ENCODE measurements at regions not wholly inside any gene's neighbourhood (a gene's known extent, or its start where the extent isn't known, plus 50 kb on each side); places are given as distances from the start of the nearest gene placed in this dataset.

- peak overlapping the region; percentile 49 for H2AFZ ChIP-seq (ENCODE audit: insufficient read depth, low read depth, low read length, poor library complexity, severe bottlenecking)
- Mint-ChIP-seq H3K27me3 (ENCODE audit: low read depth in 3 of 3) (peaks cover 0 to 2% (median 0%) of the 10 kb centered on the region in 3 donors), H3K9me3 (peaks cover 0 to 6% (median 3%) of the 10 kb centered on the region in 7 donors), H3K36me3 (no peaks in the 10 kb centered on the region), H3K27ac (peak overlapping the region in 2 of 7 donors; percentile 32 to 56), H3K4me1 (peaks cover 11% of the 10 kb centered on the region), H3K4me3 (no peak overlapping the region)
- TF ChIP-seq CTCF (IDR thresholded peaks at IDR 0.05) = no peak
- no peaks in the 10 kb centered on the region for H4K20me1 ChIP-seq (ENCODE audit: insufficient read depth, low read length)
- WGBS (ENCODE audit: insufficient coverage) = 55% methylated on average over 7 of the region's 11 CpGs
- intact Hi-C loops (cut with micrococcal nuclease) = no loop called here
- peak overlapping the region; percentile 17 for H3K4me2 ChIP-seq (replicated peaks; ENCODE audit: extremely low read depth, low read length, poor library complexity, severe bottlenecking)
- no peaks in the 10 kb centered on the region for H3K36me3 ChIP-seq (replicated peaks in 1 of 2; ENCODE audit: control insufficient read depth in 1 of 2, insufficient read depth in 2 of 2, low read length in 2 of 2)
- H3K9me3 ChIP-seq (replicated peaks in 1 of 2; ENCODE audit: control insufficient read depth in 1 of 2, insufficient read depth in 1 of 2, low read length in 2 of 2) = no peaks in the 10 kb centered on the region
- H3K9ac ChIP-seq (ENCODE audit: insufficient read depth, low read length, poor library complexity, severe bottlenecking) = peak overlapping the region; percentile 22
- H3K4me3 ChIP-seq (replicated peaks in 1 of 3; ENCODE audit: low read depth in 2 of 3, low read length in 3 of 3) = peak overlapping the region in 1 of 3 experiments; percentile 23
- no peaks in the 10 kb centered on the region for H3K27me3 ChIP-seq (ENCODE audit: control insufficient read depth in 2 of 2, insufficient read depth in 2 of 2, low read length in 2 of 2)
- H3K79me2 ChIP-seq (ENCODE audit: insufficient read depth, low read length) = no peaks in the 10 kb centered on the region
- no peak overlapping the region for H3K27ac ChIP-seq (ENCODE audit: low read depth in 1 of 2, low read length in 2 of 2)
- peak in 2 of 3 donors; percentile 2 to 7 for DNase-seq
- H3K4me1 ChIP-seq (ENCODE audit: control insufficient read depth in 1 of 2, insufficient read depth in 2 of 2, low read length in 2 of 2) = peaks cover 0 to 7% of the 10 kb centered on the region in 2 donors
These were observed 216.2 kb downstream of the IRS2 start for GRCh38 chr13:109569958-109570711.

- Histone ChIP-seq H4K20me1 (ENCODE audit: insufficient read depth, low read length) (no peaks in the 10 kb centered on the region), H3K79me2 (ENCODE audit: insufficient read depth, low read length) (no peaks in the 10 kb centered on the region), H3K27me3 (ENCODE audit: control insufficient read depth in 2 of 2, insufficient read depth in 2 of 2, low read length in 2 of 2) (no peaks in the 10 kb centered on the region), H3K4me3 (replicated peaks in 1 of 3; ENCODE audit: low read depth in 2 of 3, low read length in 3 of 3) (no peak overlapping the region), H2AFZ (ENCODE audit: insufficient read depth, low read depth, low read length, poor library complexity, severe bottlenecking) (no peak overlapping the region), H3K36me3 (replicated peaks in 1 of 2; ENCODE audit: control insufficient read depth in 1 of 2, insufficient read depth in 2 of 2, low read length in 2 of 2) (no peaks in the 10 kb centered on the region), H3K27ac (ENCODE audit: low read depth in 1 of 2, low read length in 2 of 2) (no peak overlapping the region), H3K4me1 (ENCODE audit: control insufficient read depth in 1 of 2, insufficient read depth in 2 of 2, low read length in 2 of 2) (peaks cover 0 to 7% of the 10 kb centered on the region in 2 donors), H3K4me2 (replicated peaks; ENCODE audit: extremely low read depth, low read length, poor library complexity, severe bottlenecking) (no peak overlapping the region), H3K9me3 (replicated peaks in 1 of 2; ENCODE audit: control insufficient read depth in 1 of 2, insufficient read depth in 1 of 2, low read length in 2 of 2) (no peaks in the 10 kb centered on the region), H3K9ac (ENCODE audit: insufficient read depth, low read length, poor library complexity, severe bottlenecking) (no peak overlapping the region)
- peaks cover 0 to 6% (median 3%) of the 10 kb centered on the region in 7 donors for H3K9me3 Mint-ChIP-seq
- intact Hi-C loops (cut with micrococcal nuclease) = no loop called here
- H3K27ac Mint-ChIP-seq = no peak overlapping the region
- no peak for TF ChIP-seq CTCF (IDR thresholded peaks at IDR 0.05)
- no peak overlapping the region for H3K4me3 Mint-ChIP-seq
- H3K27me3 Mint-ChIP-seq (ENCODE audit: low read depth in 3 of 3) = peaks cover 0 to 2% (median 2%) of the 10 kb centered on the region in 3 donors
- WGBS (ENCODE audit: insufficient coverage) = 80% methylated on average over 2 of the region's 4 CpGs
- peaks cover 11% of the 10 kb centered on the region for H3K4me1 Mint-ChIP-seq
- DNase-seq = no peak
- no peaks in the 10 kb centered on the region for H3K36me3 Mint-ChIP-seq
These were observed 218.0 kb downstream of the IRS2 start for GRCh38 chr13:109568339-109568818.

All from CD14-positive monocyte (primary cell).